ENCODE measurements at regions not wholly inside any gene's neighbourhood (a gene's known extent, or its start where the extent isn't known, plus 50 kb on each side); places are given as distances from the start of the nearest gene placed in this dataset.
"Not testable (repeated sequence)": the region's sequence is repeated elsewhere in the genome, so short reads cannot be mapped to it uniquely, and the experiment has no call there.

DNA sequence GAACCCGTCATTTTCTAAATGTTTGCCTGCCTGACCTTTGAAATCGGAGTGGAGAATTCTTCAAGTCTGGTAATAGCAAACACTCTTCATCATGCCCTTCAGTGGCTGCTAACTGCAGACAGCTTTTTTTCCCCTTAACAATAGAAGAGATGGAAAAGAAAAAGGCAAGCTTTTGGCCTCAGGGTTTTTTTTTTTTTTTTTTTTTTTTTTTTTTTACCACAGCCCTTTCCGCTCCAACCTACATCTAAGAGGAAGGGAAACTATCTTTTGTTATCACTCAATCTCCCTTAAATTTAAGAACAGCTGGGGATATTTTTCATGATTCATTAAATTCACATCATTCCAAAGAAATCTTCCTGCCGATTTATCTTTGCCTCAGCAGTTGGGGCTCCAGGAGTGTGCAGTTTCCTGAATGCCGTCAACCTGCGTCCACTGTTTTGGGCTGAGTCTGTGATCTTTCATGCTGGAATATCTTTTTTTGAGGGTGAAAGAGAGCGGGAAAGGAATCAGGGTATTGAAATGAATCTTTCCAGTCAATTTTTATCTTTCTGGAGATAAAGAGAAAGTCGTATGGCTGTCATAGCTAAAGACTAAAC, 144.5 kb upstream of the SMYD2 start:
- H2AFZ ChIP-seq (ENCODE audit: low read depth, low read length), result no peak overlapping the region
- H3K4me1 ChIP-seq (ENCODE audit: insufficient read depth, low read length), result no peaks in the 10 kb centered on the region
- no peak for ATAC-seq (ENCODE audit: insufficient read depth, low read depth)
- no peak overlapping the region for H3K27ac ChIP-seq (ENCODE audit: low read length)
- no peak overlapping the region for H3K4me2 ChIP-seq (ENCODE audit: insufficient read depth, low read length)
- no peaks in the 10 kb centered on the region for H3K9me3 ChIP-seq (ENCODE audit: insufficient read depth, low read length, severe bottlenecking)
- no peaks in the 10 kb centered on the region for H4K20me1 ChIP-seq (ENCODE audit: insufficient read depth, low read length)
- H3K27me3 ChIP-seq (ENCODE audit: insufficient read depth, low read length, poor library complexity), result peaks cover 8% of the 10 kb centered on the region
- H3K79me2 ChIP-seq (ENCODE audit: insufficient read depth, low read length), result no peaks in the 10 kb centered on the region
- DNase-seq, result no peak
- H3K4me3 ChIP-seq (ENCODE audit: low read depth in 1 of 2, low read length in 2 of 2), result no peak overlapping the region
- no peak for TF ChIP-seq EZH2 (IDR thresholded peaks at IDR 0.05; ENCODE audit: borderline replicate concordance, low read depth, low read length, severe bottlenecking)
- TF ChIP-seq, protein P1, sequence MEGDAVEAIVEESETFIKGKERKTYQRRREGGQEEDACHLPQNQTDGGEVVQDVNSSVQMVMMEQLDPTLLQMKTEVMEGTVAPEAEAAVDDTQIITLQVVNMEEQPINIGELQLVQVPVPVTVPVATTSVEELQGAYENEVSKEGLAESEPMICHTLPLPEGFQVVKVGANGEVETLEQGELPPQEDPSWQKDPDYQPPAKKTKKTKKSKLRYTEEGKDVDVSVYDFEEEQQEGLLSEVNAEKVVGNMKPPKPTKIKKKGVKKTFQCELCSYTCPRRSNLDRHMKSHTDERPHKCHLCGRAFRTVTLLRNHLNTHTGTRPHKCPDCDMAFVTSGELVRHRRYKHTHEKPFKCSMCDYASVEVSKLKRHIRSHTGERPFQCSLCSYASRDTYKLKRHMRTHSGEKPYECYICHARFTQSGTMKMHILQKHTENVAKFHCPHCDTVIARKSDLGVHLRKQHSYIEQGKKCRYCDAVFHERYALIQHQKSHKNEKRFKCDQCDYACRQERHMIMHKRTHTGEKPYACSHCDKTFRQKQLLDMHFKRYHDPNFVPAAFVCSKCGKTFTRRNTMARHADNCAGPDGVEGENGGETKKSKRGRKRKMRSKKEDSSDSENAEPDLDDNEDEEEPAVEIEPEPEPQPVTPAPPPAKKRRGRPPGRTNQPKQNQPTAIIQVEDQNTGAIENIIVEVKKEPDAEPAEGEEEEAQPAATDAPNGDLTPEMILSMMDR (IDR thresholded peaks at IDR 0.05; ENCODE audit: borderline replicate concordance, extremely low read depth, low read length, poor library complexity, severe bottlenecking), result no peak
- H3K36me3 ChIP-seq (ENCODE audit: insufficient read depth, low read length), result no peaks in the 10 kb centered on the region
- no peak overlapping the region for H3K9ac ChIP-seq (ENCODE audit: low read depth, low read length)

DNA sequence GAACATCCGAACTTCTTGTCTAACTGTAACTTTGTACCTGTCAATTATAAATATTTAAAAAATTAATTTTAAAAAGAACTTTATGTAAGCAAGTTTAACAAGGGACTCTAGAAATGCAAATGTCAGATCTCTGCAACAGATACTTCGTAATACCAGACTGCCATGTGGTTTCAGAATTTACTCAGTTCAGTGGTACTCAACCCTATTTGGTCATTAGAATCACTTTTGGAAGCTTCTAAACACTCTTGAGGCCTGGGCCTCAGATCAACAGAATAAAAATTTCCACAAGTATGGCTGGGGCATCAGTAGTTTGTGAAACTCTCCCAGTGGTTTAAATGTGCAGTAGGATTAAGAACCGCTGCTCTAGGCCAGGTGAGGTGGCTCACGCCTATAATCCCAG, 139.5 kb upstream of the SMYD2 start:
- H2AFZ ChIP-seq (ENCODE audit: low read depth, low read length), result no peak overlapping the region
- TF ChIP-seq EZH2 (IDR thresholded peaks at IDR 0.05; ENCODE audit: borderline replicate concordance, low read depth, low read length, severe bottlenecking), result no peak
- TF ChIP-seq, protein P1 (IDR thresholded peaks at IDR 0.05; ENCODE audit: borderline replicate concordance, extremely low read depth, low read length, poor library complexity, severe bottlenecking), result no peak
- H3K4me2 ChIP-seq (ENCODE audit: insufficient read depth, low read length), result no peak overlapping the region
- ATAC-seq (ENCODE audit: insufficient read depth, low read depth) (no peak), DNase-seq (no peak)
- H3K9me3 ChIP-seq (ENCODE audit: insufficient read depth, low read length, severe bottlenecking), result no peaks in the 10 kb centered on the region
- H3K4me1 ChIP-seq (ENCODE audit: insufficient read depth, low read length), result no peaks in the 10 kb centered on the region
- no peaks in the 10 kb centered on the region for H4K20me1 ChIP-seq (ENCODE audit: insufficient read depth, low read length)
- H3K36me3 ChIP-seq (ENCODE audit: insufficient read depth, low read length), result no peaks in the 10 kb centered on the region
- no peak overlapping the region for H3K4me3 ChIP-seq (ENCODE audit: low read depth in 1 of 2, low read length in 2 of 2)
- no peak overlapping the region for H3K27ac ChIP-seq (ENCODE audit: low read length)
- no peak overlapping the region for H3K9ac ChIP-seq (ENCODE audit: low read depth, low read length)
- H3K79me2 ChIP-seq (ENCODE audit: insufficient read depth, low read length), result no peaks in the 10 kb centered on the region
- no peaks in the 10 kb centered on the region for H3K27me3 ChIP-seq (ENCODE audit: insufficient read depth, low read length, poor library complexity)

DNA sequence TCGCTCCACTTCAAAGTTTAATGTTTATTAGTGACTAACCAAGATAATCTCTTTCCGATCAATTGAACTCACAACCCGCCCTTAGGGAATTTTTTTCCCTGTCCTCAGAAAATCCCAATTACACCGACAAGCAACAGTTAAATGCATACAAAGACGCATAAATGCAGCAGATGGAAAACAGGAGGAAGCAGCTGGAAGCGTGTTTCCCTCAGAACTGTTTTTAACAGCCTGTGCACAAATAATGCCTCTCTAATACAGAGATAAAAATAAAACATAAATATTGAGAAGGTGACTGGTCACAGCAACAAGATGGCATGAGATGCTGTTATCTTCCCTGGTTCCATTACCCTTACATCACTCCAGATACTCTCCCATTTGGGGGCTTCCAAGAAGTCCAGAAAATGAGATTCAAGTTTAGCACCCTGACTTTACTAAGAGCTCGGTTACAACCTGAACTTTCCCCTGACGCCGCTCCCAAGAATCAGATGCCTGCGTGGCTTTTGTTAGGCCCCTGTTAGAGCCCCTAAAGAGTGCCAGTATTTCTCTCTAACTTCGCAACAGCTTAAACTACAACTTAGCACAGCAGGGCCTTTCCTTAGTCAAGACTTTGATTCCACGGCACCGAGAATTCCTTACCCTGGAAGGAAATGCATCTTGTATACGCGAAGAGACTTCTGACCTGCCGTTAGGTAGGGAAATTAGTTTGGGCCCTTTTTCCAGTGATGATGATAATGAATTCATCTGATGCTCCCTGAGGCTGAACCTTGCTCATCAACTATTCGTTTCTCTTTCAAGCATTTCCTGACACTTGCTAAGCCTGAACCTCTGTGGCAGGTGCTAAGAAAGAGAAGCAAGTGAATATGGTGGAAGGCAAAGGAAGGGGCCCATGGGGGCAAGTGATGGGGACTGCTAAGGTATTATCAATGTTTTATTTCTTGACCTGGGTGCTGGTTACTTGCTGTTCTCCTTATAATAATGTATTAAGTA, 137.7 kb upstream of the SMYD2 start:
- no peak overlapping the region for H3K4me2 ChIP-seq (ENCODE audit: insufficient read depth, low read length)
- DNase-seq, result no peak

DNA sequence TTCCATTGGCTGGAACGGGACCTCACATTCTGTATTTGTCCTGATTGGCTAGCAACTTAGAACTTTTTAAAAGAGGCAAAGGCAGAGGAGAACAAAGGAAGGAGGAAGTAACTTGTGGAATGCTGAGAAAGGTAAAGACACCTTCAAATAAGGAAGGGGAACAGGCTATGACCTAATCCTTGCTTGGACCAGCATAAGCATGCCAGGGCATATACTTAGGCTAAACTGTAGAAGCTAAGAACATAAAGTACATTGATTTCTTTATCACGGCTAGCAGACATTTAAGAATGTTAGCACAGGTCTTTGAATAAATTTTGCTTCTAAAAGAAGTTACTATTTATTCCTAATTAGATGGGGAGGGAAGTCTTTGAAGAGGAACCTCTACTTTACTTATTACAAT, 136.4 kb upstream of the SMYD2 start:
- not testable (repeated sequence) for H3K9ac ChIP-seq (ENCODE audit: low read depth, low read length); H3K9me3 ChIP-seq (ENCODE audit: insufficient read depth, low read length, severe bottlenecking); H3K4me1 ChIP-seq (ENCODE audit: insufficient read depth, low read length); H3K27me3 ChIP-seq (ENCODE audit: insufficient read depth, low read length, poor library complexity); DNase-seq; ATAC-seq (ENCODE audit: insufficient read depth, low read depth); H4K20me1 ChIP-seq (ENCODE audit: insufficient read depth, low read length); H3K79me2 ChIP-seq (ENCODE audit: insufficient read depth, low read length); H3K36me3 ChIP-seq (ENCODE audit: insufficient read depth, low read length); H3K4me3 ChIP-seq (ENCODE audit: low read depth in 1 of 2, low read length in 2 of 2); H3K4me2 ChIP-seq (ENCODE audit: insufficient read depth, low read length); H2AFZ ChIP-seq (ENCODE audit: low read depth, low read length); H3K27ac ChIP-seq (ENCODE audit: low read length)

More for the DNA sequence above, 137.7 kb upstream of the SMYD2 start:
- Histone ChIP-seq H3K27ac (ENCODE audit: low read length) (no peak overlapping the region), H3K9ac (ENCODE audit: low read depth, low read length) (no peak overlapping the region), H3K4me1 (ENCODE audit: insufficient read depth, low read length) (no peaks in the 10 kb centered on the region), H3K27me3 (ENCODE audit: insufficient read depth, low read length, poor library complexity) (no peaks in the 10 kb centered on the region), H3K9me3 (ENCODE audit: insufficient read depth, low read length, severe bottlenecking) (no peaks in the 10 kb centered on the region), H2AFZ (ENCODE audit: low read depth, low read length) (no peak overlapping the region), H4K20me1 (ENCODE audit: insufficient read depth, low read length) (no peaks in the 10 kb centered on the region), H3K36me3 (ENCODE audit: insufficient read depth, low read length) (no peaks in the 10 kb centered on the region), H3K4me3 (ENCODE audit: low read depth in 1 of 2, low read length in 2 of 2) (no peak overlapping the region), H3K79me2 (ENCODE audit: insufficient read depth, low read length) (no peaks in the 10 kb centered on the region)
- TF ChIP-seq, protein P1 (IDR thresholded peaks at IDR 0.05; ENCODE audit: borderline replicate concordance, extremely low read depth, low read length, poor library complexity, severe bottlenecking), result no peak
- TF ChIP-seq EZH2 (IDR thresholded peaks at IDR 0.05; ENCODE audit: borderline replicate concordance, low read depth, low read length, severe bottlenecking), result no peak
- no peak for ATAC-seq (ENCODE audit: insufficient read depth, low read depth)

Data from DND-41 (cell line).